ENCODE measurements at regions not wholly inside any gene's neighbourhood (a gene's known extent, or its start where the extent isn't known, plus 50 kb on each side); places are given as distances from the start of the nearest gene placed in this dataset.

- TF ChIP-seq CTCF (IDR thresholded peaks at IDR 0.05) (no peak), POLR2A (IDR thresholded peaks at IDR 0.05) (no peak)
Observed at GRCh38 chr5:124355928-124356327, 390.5 kb downstream of the ZNF608 start.
